A549 (cell line): ENCODE measurements at regions not wholly inside any gene's neighbourhood (a gene's known extent, or its start where the extent isn't known, plus 50 kb on each side); places are given as distances from the start of the nearest gene placed in this dataset.

Experiments used
- ATOH8 ChIP-seq: fragments of 250-450 bp; sonication (Bioruptor Pico); IDR thresholded peaks from 2 replicates; pipeline ENCODE4 v1.5.0; 2020; ENCODE audit warnings: low read depth, mild to moderate bottlenecking, moderate library complexity
- CHD2 ChIP-seq: fragments of 150-350 bp; IDR thresholded peaks from 2 replicates; pipeline ENCODE4 v1.6.1; 2014; ENCODE audit warnings: low read length; ENCODE audit not compliant: partially characterized antibody
- EP300 ChIP-seq, 2 experiments: fragments of >200 bp; sonication (Bioruptor Twin); formaldehyde crosslinking; IDR thresholded peaks; 2 replicates in 1 of 2; 3 replicates in 1 of 2; pipeline ENCODE4 v1.6.1; 2016 to 2017
- KDM1A ChIP-seq: fragments of 200-600 bp; sonication (generic); IDR thresholded peaks from 2 replicates; pipeline ENCODE4 v1.6.1; 2016; ENCODE audit warnings: low read depth, mild to moderate bottlenecking
- MAFK ChIP-seq: fragments of 450-650 bp; IDR thresholded peaks from 2 replicates; pipeline ENCODE4 v1.6.1; 2014; ENCODE audit not compliant: partially characterized antibody
- MAX ChIP-seq: IDR thresholded peaks from 2 replicates; pipeline ENCODE4 v1.6.1; 2012
- RCOR1 ChIP-seq: fragments of 150-350 bp; IDR thresholded peaks from 2 replicates; pipeline ENCODE4 v1.6.1; 2014; ENCODE audit warnings: antibody characterized with exemption, low read length, low read depth
- SMC3 ChIP-seq: fragments of >200 bp; sonication (Bioruptor Twin); formaldehyde crosslinking; IDR thresholded peaks from 3 replicates; pipeline ENCODE4 v1.6.1; 2018; ENCODE audit warnings: inconsistent platforms
- USF2 ChIP-seq: fragments of 450-650 bp; IDR thresholded peaks from 2 replicates; pipeline ENCODE4 v1.6.1; 2014; ENCODE audit warnings: antibody characterized with exemption

- TF ChIP-seq SMC3 (no peak), MAX (no peak), KDM1A (no peak), RCOR1 (no peak), USF2 (no peak), CHD2 (no peak), EP300 (IDR thresholded peaks at IDR 0.05) (no peak), ATOH8 (no peak), MAFK (no peak)
These were observed 358.9 kb downstream of the ACTL7B start for GRCh38 chr9:108496846-108497245.
